H1 (cell line): ENCODE measurements at regions not wholly inside any gene's neighbourhood (a gene's known extent, or its start where the extent isn't known, plus 50 kb on each side); places are given as distances from the start of the nearest gene placed in this dataset.

ENCODE experiments used
- CTCF ChIA-PET: fragments of 300-600 bp; sonication (Branson Sonifier 250); formaldehyde crosslinking; loops from one replicate; lab custom pipeline; 2021; ENCODE audit not compliant: partially characterized antibody; lab: Charles Lee
- POLR2A ChIA-PET: fragments of 300-600 bp; sonication (Branson Sonifier 250); formaldehyde crosslinking; loops from one replicate; lab custom pipeline; 2021; ENCODE audit warnings: inconsistent platforms; ENCODE audit not compliant: partially characterized antibody; lab: Charles Lee
- DNase-seq, 2 experiments: peaks; one replicate each; pipeline versions ENCODE4 v3.0.0 to v3.0.0-alpha.2; 2010 to 2022; ENCODE audit warnings: low spot score in 2 of 2, low read depth in 1 of 2, mixed read lengths in 1 of 2
- FAIRE-seq: peaks from 2 replicates; lab custom pipeline; 2011; peaks lifted over from hg19 to GRCh38; lab: Jason Lieb, UNC
- H2AFZ ChIP-seq: 2 replicates; pipeline ENCODE4 v1.8.1; 2012; ENCODE audit warnings: low read length, inconsistent platforms
- H2AK5ac ChIP-seq: 2 replicates; pipeline ENCODE4 v1.6.1; 2013; ENCODE audit warnings: low read depth, low read length
- H2BK120ac ChIP-seq: replicated peaks from 2 replicates; pipeline ENCODE3; 2013; ENCODE audit warnings: low read depth, low read length, inconsistent platforms
- H2BK12ac ChIP-seq: 2 replicates; pipeline ENCODE4 v1.6.1; 2013; ENCODE audit warnings: low read depth, low read length
- H2BK15ac ChIP-seq: 2 replicates; pipeline ENCODE4 v1.6.1; 2013; ENCODE audit warnings: low read length
- H2BK20ac ChIP-seq: 2 replicates; pipeline ENCODE4 v1.6.1; 2013; ENCODE audit warnings: low read length
- H2BK5ac ChIP-seq: 2 replicates; pipeline ENCODE4 v1.6.1; 2013; ENCODE audit warnings: low read depth, low read length
- H3K14ac ChIP-seq: 2 replicates; pipeline ENCODE4 v1.6.1; 2013; ENCODE audit warnings: inconsistent platforms; ENCODE audit not compliant: insufficient read length
- H3K18ac ChIP-seq: 2 replicates; pipeline ENCODE4 v1.6.1; 2013; ENCODE audit warnings: low read length; ENCODE audit errors: extremely low read depth
- H3K23ac ChIP-seq: 2 replicates; pipeline ENCODE4 v1.6.1; 2013; ENCODE audit warnings: inconsistent platforms; ENCODE audit not compliant: insufficient read length
- H3K23me2 ChIP-seq: 2 replicates; pipeline ENCODE4 v1.6.1; 2013; ENCODE audit warnings: low read depth, low read length
- H3K27ac ChIP-seq: 2 replicates; pipeline ENCODE4 v1.6.1; 2011; ENCODE audit warnings: low read depth, low read length, inconsistent platforms
- H3K27me3 ChIP-seq, 4 experiments: replicated peaks in 1 of 4; 1 replicate in 1 of 4; 2 replicates in 3 of 4; pipeline versions ENCODE4 v1.6.1 to v1.8.1; 2011 to 2013; ENCODE audit warnings: low read length in 3 of 4, mild to moderate bottlenecking in 3 of 4, inconsistent platforms in 2 of 4, mixed read lengths in 2 of 4, moderate library complexity in 1 of 4; ENCODE audit not compliant: control insufficient read depth in 3 of 4, insufficient read depth in 3 of 4; ENCODE audit errors: extremely low read depth in 1 of 4
- H3K36me3 ChIP-seq, 4 experiments: 2 replicates each; pipeline versions ENCODE4 v1.6.1 to v1.8.1; 2011 to 2013; ENCODE audit warnings: mild to moderate bottlenecking in 4 of 4, low read length in 3 of 4, moderate library complexity in 2 of 4, control low read depth in 1 of 4, inconsistent platforms in 1 of 4; ENCODE audit not compliant: insufficient read depth in 4 of 4, control insufficient read depth in 2 of 4
- H3K4ac ChIP-seq: replicated peaks from 2 replicates; pipeline ENCODE3; 2013; ENCODE audit warnings: low read length, low read depth, mixed read lengths, inconsistent platforms; ENCODE audit not compliant: insufficient read length
- H3K4me1 ChIP-seq, 4 experiments: replicated peaks in 1 of 4; 1 replicate in 1 of 4; 2 replicates in 3 of 4; pipeline versions ENCODE4 v1.6.1 to v1.8.1; 2011 to 2013; ENCODE audit warnings: low read length in 3 of 4, inconsistent platforms in 2 of 4, mixed read lengths in 1 of 4; ENCODE audit not compliant: insufficient read depth in 4 of 4, control insufficient read depth in 3 of 4
- H3K4me2 ChIP-seq, 2 experiments: 2 replicates each; pipeline versions ENCODE4 v1.6.1 to v1.8.1; 2011 to 2013; ENCODE audit warnings: low read depth in 2 of 2, low read length in 2 of 2, control low read depth in 1 of 2, inconsistent platforms in 1 of 2, mild to moderate bottlenecking in 1 of 2; ENCODE audit not compliant: insufficient read depth in 1 of 2
- H3K4me3 ChIP-seq, 4 experiments: fragments of 200-600, 300-600 bp in 1 of 4; sonication (generic), shearing (Covaris generic), sonication (Bioruptor Twin) in 1 of 4; 2 replicates each; pipeline versions ENCODE4 v1.5.1 to v1.8.1; 2011 to 2016; ENCODE audit warnings: low read length in 4 of 4, low read depth in 3 of 4, control low read depth in 2 of 4, inconsistent platforms in 2 of 4, mild to moderate bottlenecking in 2 of 4, mixed read lengths in 1 of 4, moderate library complexity in 1 of 4; ENCODE audit not compliant: insufficient read depth in 2 of 4; ENCODE audit errors: extremely low read depth in 1 of 4
- H3K56ac ChIP-seq: replicated peaks from 2 replicates; pipeline ENCODE3; 2013; ENCODE audit warnings: low read depth, mild to moderate bottlenecking, mixed read lengths, low read length, inconsistent platforms; ENCODE audit not compliant: insufficient read length
- H3K79me1 ChIP-seq: 2 replicates; pipeline ENCODE4 v1.6.1; 2013; ENCODE audit warnings: low read depth, low read length, control low read depth
- H3K79me2 ChIP-seq, 2 experiments: 2 replicates each; pipeline versions ENCODE4 v1.6.1 to v1.8.1; 2012 to 2013; ENCODE audit warnings: low read length in 2 of 2, mild to moderate bottlenecking in 2 of 2, inconsistent platforms in 1 of 2; ENCODE audit not compliant: insufficient read depth in 2 of 2, control insufficient read depth in 1 of 2
- H3K9ac ChIP-seq, 4 experiments: replicated peaks in 1 of 4; 1 replicate in 1 of 4; 2 replicates in 3 of 4; pipeline versions ENCODE4 v1.6.1 to v1.8.1; 2011 to 2013; ENCODE audit warnings: low read depth in 3 of 4, low read length in 3 of 4, control low read depth in 2 of 4, mild to moderate bottlenecking in 2 of 4, moderate library complexity in 2 of 4, inconsistent platforms in 1 of 4; ENCODE audit errors: extremely low read depth in 1 of 4
- H3K9me3 ChIP-seq, 2 experiments: 2 replicates each; pipeline versions ENCODE4 v1.6.1 to v1.8.1; 2012 to 2013; ENCODE audit warnings: mild to moderate bottlenecking in 2 of 2, moderate library complexity in 2 of 2, control low read depth in 1 of 2, inconsistent platforms in 1 of 2, low read depth in 1 of 2, low read length in 1 of 2, mixed read lengths in 1 of 2; ENCODE audit not compliant: insufficient read depth in 2 of 2
- H4K20me1 ChIP-seq, 2 experiments: replicated peaks in 1 of 2; 2 replicates each; pipeline versions ENCODE3 to v1.8.1; 2011 to 2013; ENCODE audit warnings: inconsistent platforms in 2 of 2, low read length in 2 of 2, mild to moderate bottlenecking in 1 of 2; ENCODE audit not compliant: insufficient read depth in 2 of 2, control insufficient read depth in 1 of 2
- H4K5ac ChIP-seq: 2 replicates; pipeline ENCODE4 v1.6.1; 2013; ENCODE audit warnings: low read length, low read depth, mixed read lengths, inconsistent platforms; ENCODE audit not compliant: insufficient read length
- H4K8ac ChIP-seq: 2 replicates; pipeline ENCODE4 v1.8.0; 2013; ENCODE audit warnings: mild to moderate bottlenecking, moderate library complexity, low read length, inconsistent platforms; ENCODE audit not compliant: insufficient read depth; ENCODE audit errors: extremely low read depth
- H4K91ac ChIP-seq: replicated peaks from 2 replicates; pipeline ENCODE3; 2013; ENCODE audit warnings: low read length, mixed read lengths, inconsistent platforms; ENCODE audit not compliant: insufficient read length
- WGBS, 2 experiments: shearing (Covaris generic) in 1 of 2; methylation state at CpG; one replicate each; pipeline versions ENCODE4 v1.1.6 to v1.1.7; 2013 to 2015; ENCODE audit warnings: low lambda C conversion rate in 2 of 2, mixed read lengths in 2 of 2, inconsistent platforms in 1 of 2, low coverage in 1 of 2, missing lambda C conversion rate in 1 of 2; ENCODE audit not compliant: insufficient replicate concordance in 2 of 2, insufficient coverage in 1 of 2, insufficient read length in 1 of 2; ENCODE audit errors: extremely low coverage in 1 of 2, missing lambda C conversion rate in 1 of 2; 5-methylcytosine and 5-hydroxymethylcytosine counted together

- Histone ChIP-seq H3K9ac (no peak overlapping the region), H3K36me3 (no peaks in the 10 kb centered on the region), H3K4me1 (peaks cover 0 to 8% (median 3%) of the 10 kb centered on the region in 4 experiments; a peak in 5 of 7 replicates), H3K23me2 (no peaks in the 10 kb centered on the region), H2AK5ac (no peak overlapping the region), H3K18ac (no peak overlapping the region), H3K27me3 (peaks cover 0 to 1% (median 0%) of the 10 kb centered on the region in 4 experiments; a peak in 1 of 7 replicates), H2BK12ac (no peak overlapping the region), H4K8ac (no peak overlapping the region), H3K56ac (no peak overlapping the region), H3K27ac (no peak overlapping the region), H2BK20ac (no peak overlapping the region), H3K79me1 (no peaks in the 10 kb centered on the region), H2BK15ac (no peak overlapping the region), H3K4me3 (no peak overlapping the region), H3K79me2 (no peaks in the 10 kb centered on the region), H2BK120ac (no peak overlapping the region), H3K4me2 (no peak overlapping the region), H3K23ac (no peak overlapping the region), H3K9me3 (no peaks in the 10 kb centered on the region), H3K14ac (no peak overlapping the region), H4K91ac (no peak overlapping the region), H3K4ac (no peak overlapping the region), H4K5ac (no peak overlapping the region), H4K20me1 (no peaks in the 10 kb centered on the region), H2AFZ (no peak overlapping the region), H2BK5ac (no peak overlapping the region)
- WGBS, 2 experiments: 80% methylated on average over 1 of the region's 1 CpG; no CpG with 5 or more reads in 1 of the 2 experiments
- DNase-seq (no peak), FAIRE-seq (no peak)
- CTCF ChIA-PET: interaction anchor here (0.6 to 1.6 kb wide), 6 partner anchors 13 to 598 kb away, joined by 3 read pairs; no protein-coding TSS in a partner anchor
- POLR2A ChIA-PET: no interaction called here
These were observed 109.6 kb downstream of the MANEA start for GRCh38 chr6:95686895-95687294.
